ENCODE measurements at regions not wholly inside any gene's neighbourhood (a gene's known extent, or its start where the extent isn't known, plus 50 kb on each side); places are given as distances from the start of the nearest gene placed in this dataset.

- Mint-ChIP-seq H3K27me3 (ENCODE audit: low read depth) (no peaks in the 10 kb centered on the region), H3K27ac (no peak overlapping the region), H3K4me3 (no peak overlapping the region), H3K4me1 (peaks cover 22% of the 10 kb centered on the region), H3K9me3 (no peaks in the 10 kb centered on the region), H3K36me3 (no peaks in the 10 kb centered on the region)
- DNase-seq (ENCODE audit: low spot score in 2 of 2, unreplicated experiment in 2 of 2): no peak
- TF ChIP-seq CTCF (IDR thresholded peaks at IDR 0.05; ENCODE audit: unreplicated experiment): no peak
Observed at GRCh38 chr2:144683966-144684365, 164.0 kb upstream of the ZEB2 start.

- H3K9me3 Mint-ChIP-seq: no peaks in the 10 kb centered on the region
- no peak for DNase-seq (ENCODE audit: low spot score in 2 of 2, unreplicated experiment in 2 of 2)
- no peaks in the 10 kb centered on the region for H3K36me3 Mint-ChIP-seq
- no peak for TF ChIP-seq CTCF (IDR thresholded peaks at IDR 0.05; ENCODE audit: unreplicated experiment)
- no peak overlapping the region for H3K4me3 Mint-ChIP-seq
- no peak overlapping the region for H3K27ac Mint-ChIP-seq
- no peaks in the 10 kb centered on the region for H3K27me3 Mint-ChIP-seq (ENCODE audit: low read depth)
- peaks cover 22% of the 10 kb centered on the region for H3K4me1 Mint-ChIP-seq
Observed at GRCh38 chr2:144683107-144683753, 163.3 kb upstream of the ZEB2 start.

GRCh38 chr2:144682248-144682647, 162.3 kb upstream of the ZEB2 start:
- Mint-ChIP-seq H3K27ac (no peak overlapping the region), H3K4me3 (no peak overlapping the region), H3K36me3 (no peaks in the 10 kb centered on the region), H3K9me3 (no peaks in the 10 kb centered on the region), H3K4me1 (peaks cover 22% of the 10 kb centered on the region), H3K27me3 (ENCODE audit: low read depth) (no peaks in the 10 kb centered on the region)
- DNase-seq (ENCODE audit: low spot score in 2 of 2, unreplicated experiment in 2 of 2): no peak
- TF ChIP-seq CTCF (IDR thresholded peaks at IDR 0.05; ENCODE audit: unreplicated experiment): no peak

- H3K9me3 Mint-ChIP-seq: no peaks in the 10 kb centered on the region
- no peak overlapping the region for H3K4me3 Mint-ChIP-seq
- no peaks in the 10 kb centered on the region for H3K27me3 Mint-ChIP-seq (ENCODE audit: low read depth)
- H3K27ac Mint-ChIP-seq: no peak overlapping the region
- H3K36me3 Mint-ChIP-seq: no peaks in the 10 kb centered on the region
- DNase-seq (ENCODE audit: low spot score in 2 of 2, unreplicated experiment in 2 of 2): no peak
- TF ChIP-seq CTCF (IDR thresholded peaks at IDR 0.05; ENCODE audit: unreplicated experiment): no peak
- peaks cover 22% of the 10 kb centered on the region for H3K4me1 Mint-ChIP-seq
Observed at GRCh38 chr2:144681389-144681788, 161.5 kb upstream of the ZEB2 start.

GRCh38 chr2:144679942-144680341, 160.0 kb upstream of the ZEB2 start:
- Mint-ChIP-seq H3K4me1 (peaks cover 22% of the 10 kb centered on the region), H3K27me3 (ENCODE audit: low read depth) (no peaks in the 10 kb centered on the region), H3K9me3 (no peaks in the 10 kb centered on the region), H3K36me3 (no peaks in the 10 kb centered on the region), H3K4me3 (no peak overlapping the region), H3K27ac (no peak overlapping the region)
- DNase-seq (ENCODE audit: low spot score in 2 of 2, unreplicated experiment in 2 of 2): no peak
- no peak for TF ChIP-seq CTCF (IDR thresholded peaks at IDR 0.05; ENCODE audit: unreplicated experiment)

- H3K27ac Mint-ChIP-seq: no peak overlapping the region
- no peaks in the 10 kb centered on the region for H3K36me3 Mint-ChIP-seq
- no peaks in the 10 kb centered on the region for H3K9me3 Mint-ChIP-seq
- no peak overlapping the region for H3K4me3 Mint-ChIP-seq
- no peak for TF ChIP-seq CTCF (IDR thresholded peaks at IDR 0.05; ENCODE audit: unreplicated experiment)
- peaks cover 21% of the 10 kb centered on the region for H3K4me1 Mint-ChIP-seq
- DNase-seq (ENCODE audit: low spot score in 2 of 2, unreplicated experiment in 2 of 2): no peak
- no peaks in the 10 kb centered on the region for H3K27me3 Mint-ChIP-seq (ENCODE audit: low read depth)
Observed at GRCh38 chr2:144678736-144679135, 158.8 kb upstream of the ZEB2 start.

All from mesothelial cell of epicardium (in vitro differentiated cells).